ENCODE measurements at regions not wholly inside any gene's neighbourhood (a gene's known extent, or its start where the extent isn't known, plus 50 kb on each side); places are given as distances from the start of the nearest gene placed in this dataset.

GRCh38 chr1:75083848-75084514 is 50.2 kb upstream of the LHX8 start:
- no peak for DNase-seq
